ENCODE measurements at regions not wholly inside any gene's neighbourhood (a gene's known extent, or its start where the extent isn't known, plus 50 kb on each side); places are given as distances from the start of the nearest gene placed in this dataset.

DNA sequence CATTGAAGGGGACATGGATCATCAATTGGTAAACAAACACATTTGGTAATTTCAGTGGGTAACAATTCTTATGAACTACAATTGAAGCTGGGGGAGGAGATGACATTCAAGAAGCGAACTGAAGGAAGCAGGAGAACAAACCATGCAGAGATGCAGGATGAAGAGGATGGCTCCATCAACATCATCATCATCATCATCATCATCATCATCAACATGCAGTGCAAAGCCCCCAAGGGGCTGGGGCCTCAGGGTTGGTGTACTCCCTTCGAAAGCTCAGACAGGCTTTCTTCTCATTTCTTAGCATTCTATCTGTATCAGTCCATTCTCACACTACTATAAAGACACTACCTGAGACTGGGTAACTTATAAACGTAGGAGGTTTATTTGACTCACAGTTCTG is 105.8 kb downstream of the DUSP10 start:
- DNase-seq (ENCODE audit: low read depth, low spot score), result no peak
- no peak overlapping the region for H3K4me3 ChIP-seq (ENCODE audit: low read length)

- DNase-seq (ENCODE audit: low read depth, low spot score), result no peak
Observed at GRCh38 chr1:221636967-221637366, 104.9 kb downstream of the DUSP10 start.

GRCh38 chr1:221637641-221638041 is 104.2 kb downstream of the DUSP10 start:
- no peak for DNase-seq (ENCODE audit: low read depth, low spot score)

More at GRCh38 chr1:221636967-221637366, 104.9 kb downstream of the DUSP10 start:
- no peak overlapping the region for H3K4me3 ChIP-seq (ENCODE audit: low read length)

DNA sequence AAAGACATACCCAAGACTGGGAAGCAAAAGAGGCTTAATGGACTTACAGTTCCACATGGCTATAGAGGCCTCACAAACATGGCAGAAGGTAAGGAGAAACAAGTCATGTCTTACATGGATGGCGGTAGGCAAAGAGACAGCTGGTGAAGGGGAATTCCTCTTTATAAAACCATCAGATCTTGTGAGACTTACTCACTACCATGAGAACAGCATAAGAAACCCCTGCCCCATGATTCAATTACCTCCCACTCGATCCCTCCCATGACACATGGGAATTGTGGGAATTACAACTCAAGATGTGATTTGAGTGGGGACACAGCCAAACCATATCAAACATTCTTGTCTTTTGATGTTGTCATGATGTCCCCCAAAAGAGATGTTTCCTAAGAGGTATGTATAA is 103.3 kb downstream of the DUSP10 start:
- no peak overlapping the region for H3K4me3 ChIP-seq (ENCODE audit: low read length)
- DNase-seq (ENCODE audit: low read depth, low spot score), result no peak

More at GRCh38 chr1:221637641-221638041, 104.2 kb downstream of the DUSP10 start:
- H3K4me3 ChIP-seq (ENCODE audit: low read length), result no peak overlapping the region

- no peak overlapping the region for H3K4me3 ChIP-seq (ENCODE audit: low read length)
- DNase-seq (ENCODE audit: low read depth, low spot score), result no peak
Observed at GRCh38 chr1:221641811-221642210, 100.1 kb downstream of the DUSP10 start.

- DNase-seq (ENCODE audit: low read depth, low spot score), result no peak
- H3K4me3 ChIP-seq (ENCODE audit: low read length), result no peak overlapping the region
Observed at GRCh38 chr1:221643404-221644144, 98.3 kb downstream of the DUSP10 start.

GRCh38 chr1:221644145-221644448 is 97.8 kb downstream of the DUSP10 start:
- no peak overlapping the region for H3K4me3 ChIP-seq (ENCODE audit: low read length)
- no peak for DNase-seq (ENCODE audit: low read depth, low spot score)

DNA sequence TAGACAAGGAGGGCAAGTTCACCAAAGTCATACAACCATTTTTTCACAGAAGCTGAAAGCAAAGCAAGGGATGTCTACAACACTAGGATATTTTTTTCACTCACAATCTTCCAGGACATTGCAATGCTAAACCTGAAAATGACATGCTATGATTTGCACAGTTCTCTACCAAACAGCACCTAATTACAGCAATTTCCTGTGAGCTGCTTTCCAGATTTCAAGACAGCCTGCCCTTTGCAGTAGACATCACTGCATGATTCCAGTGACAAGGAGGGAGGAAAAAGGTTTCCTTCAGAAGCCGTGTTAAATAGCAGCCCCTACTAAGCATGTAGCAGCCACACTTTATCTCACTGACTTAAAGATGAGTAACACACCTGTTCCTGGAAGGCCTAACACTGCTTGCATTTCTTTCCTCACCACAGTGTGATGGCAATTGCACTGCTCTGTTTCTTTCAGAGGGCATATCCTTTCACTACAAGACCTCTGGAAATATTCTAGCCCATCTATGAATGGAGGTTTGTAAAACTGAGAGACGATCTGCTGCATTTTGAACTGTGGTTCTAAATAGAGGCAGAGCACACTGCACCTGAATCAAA is 97.1 kb downstream of the DUSP10 start:
- no peak for DNase-seq (ENCODE audit: low read depth, low spot score)
- no peak overlapping the region for H3K4me3 ChIP-seq (ENCODE audit: low read length)

DNA sequence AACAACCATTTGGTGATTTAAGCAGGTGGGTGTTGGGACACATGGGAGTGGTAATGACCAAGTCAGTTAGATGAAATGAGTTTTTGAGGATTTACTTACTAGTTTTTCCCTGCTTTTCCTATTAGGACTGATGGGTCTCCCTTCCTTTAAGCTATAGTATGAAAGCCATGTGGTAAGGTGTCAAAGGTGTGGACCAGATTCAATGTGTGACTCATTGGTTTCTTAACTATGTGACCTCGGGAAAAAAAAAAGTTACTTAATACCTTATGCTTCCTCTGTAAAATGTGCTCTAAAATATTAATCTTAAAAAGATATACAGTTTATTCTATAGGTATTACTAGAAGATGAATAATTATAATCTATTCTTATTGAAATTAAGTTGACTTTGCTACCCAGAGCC is 93.7 kb downstream of the DUSP10 start:
- no peak for DNase-seq (ENCODE audit: low read depth, low spot score)

More for the DNA sequence above, 93.7 kb downstream of the DUSP10 start:
- no peak overlapping the region for H3K4me3 ChIP-seq (ENCODE audit: low read length)
